ENCODE measurements at regions not wholly inside any gene's neighbourhood (a gene's known extent, or its start where the extent isn't known, plus 50 kb on each side); places are given as distances from the start of the nearest gene placed in this dataset.

DNA sequence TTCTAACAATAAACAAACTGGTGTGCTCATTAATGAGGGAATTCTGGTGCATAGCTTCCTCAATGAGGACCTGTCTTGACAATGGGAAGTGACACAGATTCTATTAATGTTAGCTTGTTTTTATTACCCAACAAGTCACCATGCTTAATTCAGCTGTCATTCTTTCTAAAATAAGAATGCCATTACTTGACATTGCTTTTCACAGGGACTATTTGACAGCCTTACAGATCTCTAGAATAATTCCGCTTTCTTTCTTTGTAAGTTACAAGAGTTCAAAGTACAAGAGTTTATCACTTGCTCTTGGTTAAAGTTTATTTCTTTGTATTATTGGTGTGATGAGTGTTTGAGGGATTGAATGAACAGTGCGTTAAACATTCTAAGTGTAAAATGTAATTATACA, 127.0 kb upstream of the COL5A2 start:
- Mint-ChIP-seq H3K27me3 (ENCODE audit: insufficient read depth, low read depth, poor library complexity) (no peaks in the 10 kb centered on the region), H3K36me3 (ENCODE audit: low read depth) (no peaks in the 10 kb centered on the region), H3K9me3 (no peaks in the 10 kb centered on the region), H3K4me3 (no peak overlapping the region), H3K4me1 (no peaks in the 10 kb centered on the region), H3K27ac (no peak overlapping the region)
- ATAC-seq (no peak), DNase-seq (ENCODE audit: low spot score) (no peak)
- Histone ChIP-seq H3F3A (replicated peaks; ENCODE audit: low read depth) (no peaks in the 10 kb centered on the region), H2AFZ (no peak overlapping the region), H4K20me1 (replicated peaks; ENCODE audit: insufficient read depth) (no peaks in the 10 kb centered on the region), H3K4me3 (no peak overlapping the region), H3K9me2 (ENCODE audit: insufficient read depth) (no peaks in the 10 kb centered on the region), H3K4me2 (no peak overlapping the region), H3K79me2 (replicated peaks; ENCODE audit: insufficient read depth) (no peaks in the 10 kb centered on the region), H3K4me1 (ENCODE audit: insufficient read depth) (no peaks in the 10 kb centered on the region), H3K27me3 (ENCODE audit: insufficient read depth) (no peaks in the 10 kb centered on the region), H3K27ac (ENCODE audit: low read depth) (no peak overlapping the region), H3K36me3 (ENCODE audit: insufficient read depth) (no peaks in the 10 kb centered on the region)
- no peak for TF ChIP-seq EZH2phosphoT487 (IDR thresholded peaks at IDR 0.05; ENCODE audit: unreplicated experiment)
- no peak for TF ChIP-seq STAT1 (IDR thresholded peaks at IDR 0.05; ENCODE audit: unreplicated experiment)
- no peak for TF ChIP-seq ZNF331 (CRISPR knock-in tag; IDR thresholded peaks at IDR 0.05; ENCODE audit: low read depth)
- TF ChIP-seq EZH2 (IDR thresholded peaks at IDR 0.05; ENCODE audit: low read depth, unreplicated experiment), result no peak
- TF ChIP-seq, protein P1, sequence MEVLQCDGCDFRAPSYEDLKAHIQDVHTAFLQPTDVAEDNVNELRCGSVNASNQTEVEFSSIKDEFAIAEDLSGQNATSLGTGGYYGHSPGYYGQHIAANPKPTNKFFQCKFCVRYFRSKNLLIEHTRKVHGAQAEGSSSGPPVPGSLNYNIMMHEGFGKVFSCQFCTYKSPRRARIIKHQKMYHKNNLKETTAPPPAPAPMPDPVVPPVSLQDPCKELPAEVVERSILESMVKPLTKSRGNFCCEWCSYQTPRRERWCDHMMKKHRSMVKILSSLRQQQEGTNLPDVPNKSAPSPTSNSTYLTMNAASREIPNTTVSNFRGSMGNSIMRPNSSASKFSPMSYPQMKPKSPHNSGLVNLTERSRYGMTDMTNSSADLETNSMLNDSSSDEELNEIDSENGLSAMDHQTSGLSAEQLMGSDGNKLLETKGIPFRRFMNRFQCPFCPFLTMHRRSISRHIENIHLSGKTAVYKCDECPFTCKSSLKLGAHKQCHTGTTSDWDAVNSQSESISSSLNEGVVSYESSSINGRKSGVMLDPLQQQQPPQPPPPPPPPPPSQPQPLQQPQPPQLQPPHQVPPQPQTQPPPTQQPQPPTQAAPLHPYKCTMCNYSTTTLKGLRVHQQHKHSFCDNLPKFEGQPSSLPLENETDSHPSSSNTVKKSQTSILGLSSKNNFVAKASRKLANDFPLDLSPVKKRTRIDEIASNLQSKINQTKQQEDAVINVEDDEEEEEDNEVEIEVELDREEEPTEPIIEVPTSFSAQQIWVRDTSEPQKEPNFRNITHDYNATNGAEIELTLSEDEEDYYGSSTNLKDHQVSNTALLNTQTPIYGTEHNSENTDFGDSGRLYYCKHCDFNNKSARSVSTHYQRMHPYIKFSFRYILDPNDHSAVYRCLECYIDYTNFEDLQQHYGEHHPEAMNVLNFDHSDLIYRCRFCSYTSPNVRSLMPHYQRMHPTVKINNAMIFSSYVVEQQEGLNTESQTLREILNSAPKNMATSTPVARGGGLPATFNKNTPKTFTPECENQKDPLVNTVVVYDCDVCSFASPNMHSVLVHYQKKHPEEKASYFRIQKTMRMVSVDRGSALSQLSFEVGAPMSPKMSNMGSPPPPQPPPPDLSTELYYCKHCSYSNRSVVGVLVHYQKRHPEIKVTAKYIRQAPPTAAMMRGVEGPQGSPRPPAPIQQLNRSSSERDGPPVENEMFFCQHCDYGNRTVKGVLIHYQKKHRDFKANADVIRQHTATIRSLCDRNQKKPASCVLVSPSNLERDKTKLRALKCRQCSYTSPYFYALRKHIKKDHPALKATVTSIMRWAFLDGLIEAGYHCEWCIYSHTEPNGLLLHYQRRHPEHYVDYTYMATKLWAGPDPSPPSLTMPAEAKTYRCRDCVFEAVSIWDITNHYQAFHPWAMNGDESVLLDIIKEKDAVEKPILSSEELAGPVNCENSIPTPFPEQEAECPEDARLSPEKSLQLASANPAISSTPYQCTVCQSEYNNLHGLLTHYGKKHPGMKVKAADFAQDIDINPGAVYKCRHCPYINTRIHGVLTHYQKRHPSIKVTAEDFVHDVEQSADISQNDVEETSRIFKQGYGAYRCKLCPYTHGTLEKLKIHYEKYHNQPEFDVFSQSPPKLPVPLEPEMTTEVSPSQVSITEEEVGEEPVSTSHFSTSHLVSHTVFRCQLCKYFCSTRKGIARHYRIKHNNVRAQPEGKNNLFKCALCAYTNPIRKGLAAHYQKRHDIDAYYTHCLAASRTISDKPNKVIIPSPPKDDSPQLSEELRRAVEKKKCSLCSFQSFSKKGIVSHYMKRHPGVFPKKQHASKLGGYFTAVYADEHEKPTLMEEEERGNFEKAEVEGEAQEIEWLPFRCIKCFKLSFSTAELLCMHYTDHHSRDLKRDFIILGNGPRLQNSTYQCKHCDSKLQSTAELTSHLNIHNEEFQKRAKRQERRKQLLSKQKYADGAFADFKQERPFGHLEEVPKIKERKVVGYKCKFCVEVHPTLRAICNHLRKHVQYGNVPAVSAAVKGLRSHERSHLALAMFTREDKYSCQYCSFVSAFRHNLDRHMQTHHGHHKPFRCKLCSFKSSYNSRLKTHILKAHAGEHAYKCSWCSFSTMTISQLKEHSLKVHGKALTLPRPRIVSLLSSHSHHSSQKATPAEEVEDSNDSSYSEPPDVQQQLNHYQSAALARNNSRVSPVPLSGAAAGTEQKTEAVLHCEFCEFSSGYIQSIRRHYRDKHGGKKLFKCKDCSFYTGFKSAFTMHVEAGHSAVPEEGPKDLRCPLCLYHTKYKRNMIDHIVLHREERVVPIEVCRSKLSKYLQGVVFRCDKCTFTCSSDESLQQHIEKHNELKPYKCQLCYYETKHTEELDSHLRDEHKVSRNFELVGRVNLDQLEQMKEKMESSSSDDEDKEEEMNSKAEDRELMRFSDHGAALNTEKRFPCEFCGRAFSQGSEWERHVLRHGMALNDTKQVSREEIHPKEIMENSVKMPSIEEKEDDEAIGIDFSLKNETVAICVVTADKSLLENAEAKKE (CRISPR knock-in tag; IDR thresholded peaks at IDR 0.05), result no peak
- TF ChIP-seq NANOG (IDR thresholded peaks at IDR 0.05; ENCODE audit: borderline replicate concordance), result no peak
- TF ChIP-seq, protein P2, sequence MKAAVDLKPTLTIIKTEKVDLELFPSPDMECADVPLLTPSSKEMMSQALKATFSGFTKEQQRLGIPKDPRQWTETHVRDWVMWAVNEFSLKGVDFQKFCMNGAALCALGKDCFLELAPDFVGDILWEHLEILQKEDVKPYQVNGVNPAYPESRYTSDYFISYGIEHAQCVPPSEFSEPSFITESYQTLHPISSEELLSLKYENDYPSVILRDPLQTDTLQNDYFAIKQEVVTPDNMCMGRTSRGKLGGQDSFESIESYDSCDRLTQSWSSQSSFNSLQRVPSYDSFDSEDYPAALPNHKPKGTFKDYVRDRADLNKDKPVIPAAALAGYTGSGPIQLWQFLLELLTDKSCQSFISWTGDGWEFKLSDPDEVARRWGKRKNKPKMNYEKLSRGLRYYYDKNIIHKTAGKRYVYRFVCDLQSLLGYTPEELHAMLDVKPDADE (IDR thresholded peaks at IDR 0.05), result no peak
- no peak for TF ChIP-seq ZNF114 (CRISPR knock-in tag; IDR thresholded peaks at IDR 0.05)
- TF ChIP-seq JUNB (IDR thresholded peaks at IDR 0.05; ENCODE audit: unreplicated experiment), result no peak
- TF ChIP-seq POLR2AphosphoS5 (IDR thresholded peaks at IDR 0.05; ENCODE audit: low read depth), result no peak
- TF ChIP-seq, protein P3, sequence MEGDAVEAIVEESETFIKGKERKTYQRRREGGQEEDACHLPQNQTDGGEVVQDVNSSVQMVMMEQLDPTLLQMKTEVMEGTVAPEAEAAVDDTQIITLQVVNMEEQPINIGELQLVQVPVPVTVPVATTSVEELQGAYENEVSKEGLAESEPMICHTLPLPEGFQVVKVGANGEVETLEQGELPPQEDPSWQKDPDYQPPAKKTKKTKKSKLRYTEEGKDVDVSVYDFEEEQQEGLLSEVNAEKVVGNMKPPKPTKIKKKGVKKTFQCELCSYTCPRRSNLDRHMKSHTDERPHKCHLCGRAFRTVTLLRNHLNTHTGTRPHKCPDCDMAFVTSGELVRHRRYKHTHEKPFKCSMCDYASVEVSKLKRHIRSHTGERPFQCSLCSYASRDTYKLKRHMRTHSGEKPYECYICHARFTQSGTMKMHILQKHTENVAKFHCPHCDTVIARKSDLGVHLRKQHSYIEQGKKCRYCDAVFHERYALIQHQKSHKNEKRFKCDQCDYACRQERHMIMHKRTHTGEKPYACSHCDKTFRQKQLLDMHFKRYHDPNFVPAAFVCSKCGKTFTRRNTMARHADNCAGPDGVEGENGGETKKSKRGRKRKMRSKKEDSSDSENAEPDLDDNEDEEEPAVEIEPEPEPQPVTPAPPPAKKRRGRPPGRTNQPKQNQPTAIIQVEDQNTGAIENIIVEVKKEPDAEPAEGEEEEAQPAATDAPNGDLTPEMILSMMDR (conservative IDR thresholded peaks at IDR 0.05; ENCODE audit: low read depth in 2 of 2), result no peak
- TF ChIP-seq, protein P4, sequence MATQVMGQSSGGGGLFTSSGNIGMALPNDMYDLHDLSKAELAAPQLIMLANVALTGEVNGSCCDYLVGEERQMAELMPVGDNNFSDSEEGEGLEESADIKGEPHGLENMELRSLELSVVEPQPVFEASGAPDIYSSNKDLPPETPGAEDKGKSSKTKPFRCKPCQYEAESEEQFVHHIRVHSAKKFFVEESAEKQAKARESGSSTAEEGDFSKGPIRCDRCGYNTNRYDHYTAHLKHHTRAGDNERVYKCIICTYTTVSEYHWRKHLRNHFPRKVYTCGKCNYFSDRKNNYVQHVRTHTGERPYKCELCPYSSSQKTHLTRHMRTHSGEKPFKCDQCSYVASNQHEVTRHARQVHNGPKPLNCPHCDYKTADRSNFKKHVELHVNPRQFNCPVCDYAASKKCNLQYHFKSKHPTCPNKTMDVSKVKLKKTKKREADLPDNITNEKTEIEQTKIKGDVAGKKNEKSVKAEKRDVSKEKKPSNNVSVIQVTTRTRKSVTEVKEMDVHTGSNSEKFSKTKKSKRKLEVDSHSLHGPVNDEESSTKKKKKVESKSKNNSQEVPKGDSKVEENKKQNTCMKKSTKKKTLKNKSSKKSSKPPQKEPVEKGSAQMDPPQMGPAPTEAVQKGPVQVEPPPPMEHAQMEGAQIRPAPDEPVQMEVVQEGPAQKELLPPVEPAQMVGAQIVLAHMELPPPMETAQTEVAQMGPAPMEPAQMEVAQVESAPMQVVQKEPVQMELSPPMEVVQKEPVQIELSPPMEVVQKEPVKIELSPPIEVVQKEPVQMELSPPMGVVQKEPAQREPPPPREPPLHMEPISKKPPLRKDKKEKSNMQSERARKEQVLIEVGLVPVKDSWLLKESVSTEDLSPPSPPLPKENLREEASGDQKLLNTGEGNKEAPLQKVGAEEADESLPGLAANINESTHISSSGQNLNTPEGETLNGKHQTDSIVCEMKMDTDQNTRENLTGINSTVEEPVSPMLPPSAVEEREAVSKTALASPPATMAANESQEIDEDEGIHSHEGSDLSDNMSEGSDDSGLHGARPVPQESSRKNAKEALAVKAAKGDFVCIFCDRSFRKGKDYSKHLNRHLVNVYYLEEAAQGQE (IDR thresholded peaks at IDR 0.05; ENCODE audit: unreplicated experiment), result no peak
- no peak for TF ChIP-seq CREB1 (CRISPR knock-in tag; IDR thresholded peaks at IDR 0.05; ENCODE audit: low read depth)

All from GM23338 (cell line).